ENCODE measurements at regions not wholly inside any gene's neighbourhood (a gene's known extent, or its start where the extent isn't known, plus 50 kb on each side); places are given as distances from the start of the nearest gene placed in this dataset.

DNA sequence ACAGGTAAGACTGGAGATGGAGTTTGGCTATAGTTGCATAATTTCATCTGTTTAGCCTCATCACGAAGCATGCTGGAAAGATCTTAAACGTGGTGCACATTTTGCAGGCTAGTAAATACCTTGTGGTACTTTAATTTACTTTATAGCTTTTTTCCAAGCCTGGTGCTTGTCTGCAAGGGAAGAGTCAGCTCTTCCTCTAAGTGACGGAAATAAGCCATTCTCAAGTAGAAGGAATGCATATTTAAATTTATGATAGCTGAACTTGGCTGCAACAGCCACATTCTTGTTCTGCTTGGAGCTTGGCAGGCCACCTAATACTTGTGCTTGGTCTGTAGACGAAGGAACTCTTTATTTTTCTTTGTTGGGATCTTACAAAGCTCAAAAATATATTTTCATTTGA lies 188.0 kb upstream of the PIK3R1 start (continued):
- TF ChIP-seq ZNF274 (IDR thresholded peaks at IDR 0.05; ENCODE audit: low read depth, low read length) (no peak), CEBPB (IDR thresholded peaks at IDR 0.05; ENCODE audit: low read depth) (no peak), CBX3 (IDR thresholded peaks at IDR 0.05; ENCODE audit: low read depth) (no peak), POLR2A (IDR thresholded peaks at IDR 0.05; ENCODE audit: borderline replicate concordance, extremely low read depth, insufficient read depth, insufficient read length) (no peak), EGR1 (IDR thresholded peaks at IDR 0.05; ENCODE audit: low read depth) (no peak)
- TF ChIP-seq, protein P1, sequence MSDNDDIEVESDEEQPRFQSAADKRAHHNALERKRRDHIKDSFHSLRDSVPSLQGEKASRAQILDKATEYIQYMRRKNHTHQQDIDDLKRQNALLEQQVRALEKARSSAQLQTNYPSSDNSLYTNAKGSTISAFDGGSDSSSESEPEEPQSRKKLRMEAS (IDR thresholded peaks at IDR 0.05) = no peak
- TF ChIP-seq, protein P2, sequence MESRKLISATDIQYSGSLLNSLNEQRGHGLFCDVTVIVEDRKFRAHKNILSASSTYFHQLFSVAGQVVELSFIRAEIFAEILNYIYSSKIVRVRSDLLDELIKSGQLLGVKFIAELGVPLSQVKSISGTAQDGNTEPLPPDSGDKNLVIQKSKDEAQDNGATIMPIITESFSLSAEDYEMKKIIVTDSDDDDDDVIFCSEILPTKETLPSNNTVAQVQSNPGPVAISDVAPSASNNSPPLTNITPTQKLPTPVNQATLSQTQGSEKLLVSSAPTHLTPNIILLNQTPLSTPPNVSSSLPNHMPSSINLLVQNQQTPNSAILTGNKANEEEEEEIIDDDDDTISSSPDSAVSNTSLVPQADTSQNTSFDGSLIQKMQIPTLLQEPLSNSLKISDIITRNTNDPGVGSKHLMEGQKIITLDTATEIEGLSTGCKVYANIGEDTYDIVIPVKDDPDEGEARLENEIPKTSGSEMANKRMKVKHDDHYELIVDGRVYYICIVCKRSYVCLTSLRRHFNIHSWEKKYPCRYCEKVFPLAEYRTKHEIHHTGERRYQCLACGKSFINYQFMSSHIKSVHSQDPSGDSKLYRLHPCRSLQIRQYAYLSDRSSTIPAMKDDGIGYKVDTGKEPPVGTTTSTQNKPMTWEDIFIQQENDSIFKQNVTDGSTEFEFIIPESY (IDR thresholded peaks at IDR 0.05; ENCODE audit: extremely low read depth, insufficient replicate concordance, low read length) = no peak

DNA sequence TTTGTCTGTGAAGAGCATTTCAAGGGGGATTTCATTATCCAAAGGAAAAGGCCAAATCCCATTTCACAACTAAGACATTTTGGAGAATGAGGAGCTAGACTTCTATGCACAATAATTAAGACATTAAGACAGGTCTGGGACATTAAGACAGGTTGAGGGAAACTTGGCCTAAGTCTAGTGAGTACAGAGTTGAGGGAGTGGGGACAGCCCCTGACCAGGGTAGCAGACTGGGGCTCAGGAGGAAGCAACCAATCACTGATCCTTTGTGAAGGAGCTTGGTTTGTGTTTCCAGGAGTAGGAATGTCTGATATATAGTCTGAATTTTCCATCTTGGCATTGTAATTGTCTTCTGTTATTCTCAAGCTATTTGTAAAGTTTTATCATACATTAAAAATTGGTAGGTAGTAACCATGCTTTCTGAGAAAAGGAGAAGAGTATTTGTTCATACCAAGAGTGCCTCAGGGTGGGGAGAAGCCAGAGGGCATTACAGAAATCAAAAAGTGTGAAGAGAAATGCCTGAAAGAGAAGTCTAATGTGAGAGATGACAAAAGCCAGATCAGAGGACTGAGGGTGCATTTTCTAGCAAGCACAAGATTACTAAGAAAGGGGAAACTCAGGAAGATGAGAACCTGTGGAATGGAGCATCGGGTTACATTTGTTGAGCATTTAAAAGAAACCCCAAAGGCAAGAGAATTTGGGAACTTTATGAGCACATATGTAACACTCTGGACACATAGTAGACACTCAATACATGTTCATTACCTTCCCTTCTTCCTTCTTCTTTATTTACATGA lies 189.3 kb upstream of the PIK3R1 start:
- H3K9me3 ChIP-seq (ENCODE audit: control insufficient read depth in 1 of 2, insufficient read depth in 1 of 2, low read depth in 1 of 2, low read length in 2 of 2) = no peaks in the 10 kb centered on the region
- H3K9ac ChIP-seq (ENCODE audit: low read length) = no peak overlapping the region
- no peaks in the 10 kb centered on the region for H3K79me2 ChIP-seq (ENCODE audit: insufficient read depth, low read length)
- intact Hi-C loops (cut with micrococcal nuclease) = no loop called here
- ATAC-seq = no peak
- ChIA-PET RAD21 (ENCODE audit: low non-redundant PET in 1 of 2, low total read pairs in 2 of 2, uncharacterized antibody in 2 of 2, unreplicated experiment in 2 of 2) (no interaction called here), CTCF (no interaction called here), POLR2A (no interaction called here)
- H3K9me2 ChIP-seq (ENCODE audit: insufficient read depth) = no peaks in the 10 kb centered on the region
- H3K4me2 ChIP-seq (ENCODE audit: low read length) = no peak overlapping the region
- H3K27ac ChIP-seq (ENCODE audit: low read depth, low read length) = no peak overlapping the region
- no peak for DNase-seq (ENCODE audit: low read depth, low spot score)
- no peaks in the 10 kb centered on the region for H4K20me1 ChIP-seq (ENCODE audit: insufficient read depth)
- BruUV-seq (replicated peaks) = no TSS peak
- H2AFZ ChIP-seq (ENCODE audit: low read depth, low read length, poor library complexity, severe bottlenecking) = no peak overlapping the region
- H3K36me3 ChIP-seq (ENCODE audit: control insufficient read depth in 1 of 2, insufficient read depth in 2 of 2, low read length in 2 of 2) = no peaks in the 10 kb centered on the region; a peak in 1 of 4 replicates
- H3K4me1 ChIP-seq (ENCODE audit: control insufficient read depth in 1 of 2, insufficient read depth in 2 of 2, low read length in 2 of 2) = no peaks in the 10 kb centered on the region
- no peaks in the 10 kb centered on the region for H3K27me3 ChIP-seq (ENCODE audit: insufficient read depth, low read length)
- H3K4me3 ChIP-seq (replicated peaks in 1 of 2; ENCODE audit: low read depth in 1 of 2, low read length in 2 of 2) = no peak overlapping the region
- TF ChIP-seq SP1 (IDR thresholded peaks at IDR 0.05; ENCODE audit: low read depth) = no peak
- TF ChIP-seq FOSL1 (IDR thresholded peaks at IDR 0.05; ENCODE audit: low read depth) = no peak
- TF ChIP-seq, protein P1 (IDR thresholded peaks at IDR 0.05) = no peak
- TF ChIP-seq JUND (IDR thresholded peaks at IDR 0.05) = no peak
- TF ChIP-seq ZNF274 (IDR thresholded peaks at IDR 0.05; ENCODE audit: low read depth, low read length) = no peak
- TF ChIP-seq, protein P2 (IDR thresholded peaks at IDR 0.05; ENCODE audit: extremely low read depth, insufficient replicate concordance, low read length) = no peak
- TF ChIP-seq EZH2phosphoT487 (IDR thresholded peaks at IDR 0.05; ENCODE audit: borderline replicate concordance) = no peak
- TF ChIP-seq CBX3 (IDR thresholded peaks at IDR 0.05; ENCODE audit: low read depth) = no peak
- TF ChIP-seq TCF7L2 (IDR thresholded peaks at IDR 0.05; ENCODE audit: borderline replicate concordance, extremely low read depth, insufficient read depth, insufficient read length) = no peak
- TF ChIP-seq POLR2AphosphoS5 (IDR thresholded peaks at IDR 0.05; ENCODE audit: low read depth, low read length) = no peak
- no peak for TF ChIP-seq CEBPB (IDR thresholded peaks at IDR 0.05; ENCODE audit: low read depth)
- TF ChIP-seq RAD21 (IDR thresholded peaks at IDR 0.05; ENCODE audit: low read depth) = no peak
- TF ChIP-seq EGR1 (IDR thresholded peaks at IDR 0.05; ENCODE audit: low read depth) = no peak
- no peak for TF ChIP-seq ELF1 (IDR thresholded peaks at IDR 0.05; ENCODE audit: borderline replicate concordance, low read depth)
- TF ChIP-seq, protein P3, sequence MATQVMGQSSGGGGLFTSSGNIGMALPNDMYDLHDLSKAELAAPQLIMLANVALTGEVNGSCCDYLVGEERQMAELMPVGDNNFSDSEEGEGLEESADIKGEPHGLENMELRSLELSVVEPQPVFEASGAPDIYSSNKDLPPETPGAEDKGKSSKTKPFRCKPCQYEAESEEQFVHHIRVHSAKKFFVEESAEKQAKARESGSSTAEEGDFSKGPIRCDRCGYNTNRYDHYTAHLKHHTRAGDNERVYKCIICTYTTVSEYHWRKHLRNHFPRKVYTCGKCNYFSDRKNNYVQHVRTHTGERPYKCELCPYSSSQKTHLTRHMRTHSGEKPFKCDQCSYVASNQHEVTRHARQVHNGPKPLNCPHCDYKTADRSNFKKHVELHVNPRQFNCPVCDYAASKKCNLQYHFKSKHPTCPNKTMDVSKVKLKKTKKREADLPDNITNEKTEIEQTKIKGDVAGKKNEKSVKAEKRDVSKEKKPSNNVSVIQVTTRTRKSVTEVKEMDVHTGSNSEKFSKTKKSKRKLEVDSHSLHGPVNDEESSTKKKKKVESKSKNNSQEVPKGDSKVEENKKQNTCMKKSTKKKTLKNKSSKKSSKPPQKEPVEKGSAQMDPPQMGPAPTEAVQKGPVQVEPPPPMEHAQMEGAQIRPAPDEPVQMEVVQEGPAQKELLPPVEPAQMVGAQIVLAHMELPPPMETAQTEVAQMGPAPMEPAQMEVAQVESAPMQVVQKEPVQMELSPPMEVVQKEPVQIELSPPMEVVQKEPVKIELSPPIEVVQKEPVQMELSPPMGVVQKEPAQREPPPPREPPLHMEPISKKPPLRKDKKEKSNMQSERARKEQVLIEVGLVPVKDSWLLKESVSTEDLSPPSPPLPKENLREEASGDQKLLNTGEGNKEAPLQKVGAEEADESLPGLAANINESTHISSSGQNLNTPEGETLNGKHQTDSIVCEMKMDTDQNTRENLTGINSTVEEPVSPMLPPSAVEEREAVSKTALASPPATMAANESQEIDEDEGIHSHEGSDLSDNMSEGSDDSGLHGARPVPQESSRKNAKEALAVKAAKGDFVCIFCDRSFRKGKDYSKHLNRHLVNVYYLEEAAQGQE (IDR thresholded peaks at IDR 0.05; ENCODE audit: low read depth) = no peak
